HEK293T (cell line): ENCODE measurements at regions not wholly inside any gene's neighbourhood (a gene's known extent, or its start where the extent isn't known, plus 50 kb on each side); places are given as distances from the start of the nearest gene placed in this dataset.

Experiments
- CTBP1 ChIP-seq: fragments of 450-650 bp; IDR thresholded peaks from 2 replicates; pipeline ENCODE4 v1.6.1; 2016; ENCODE audit warnings: borderline replicate concordance
- FOXM1 ChIP-seq: fragments of 450-650 bp; IDR thresholded peaks from 2 replicates; pipeline ENCODE4 v1.6.1; 2017; ENCODE audit warnings: mild to moderate bottlenecking, borderline replicate concordance

DNA sequence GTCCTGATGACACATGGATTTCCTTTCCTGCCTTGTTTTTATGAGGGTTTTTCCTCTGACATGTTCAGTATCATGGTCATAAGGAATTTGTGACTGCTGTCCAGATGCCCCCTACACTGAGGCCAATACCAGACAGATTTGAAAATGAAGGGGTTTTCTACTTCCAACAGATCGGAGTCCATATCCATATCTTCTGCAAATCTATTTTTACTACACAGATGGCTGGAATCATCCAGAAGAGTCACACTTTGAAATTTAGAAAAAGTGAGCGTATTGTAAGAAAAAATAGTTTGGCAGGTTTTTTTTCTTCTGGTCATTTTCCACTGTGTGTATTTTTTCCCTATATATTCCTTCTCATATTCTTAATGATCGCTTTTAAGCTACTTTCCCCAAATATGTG, 197.5 kb upstream of the LRRC3B start:
- TF ChIP-seq CTBP1 (no peak), FOXM1 (no peak)
